ENCODE measurements at regions not wholly inside any gene's neighbourhood (a gene's known extent, or its start where the extent isn't known, plus 50 kb on each side); places are given as distances from the start of the nearest gene placed in this dataset.

GRCh38 chr7:126202177-126202576 lies 1050.6 kb downstream of the GRM8 start:
- no peak for TF ChIP-seq CTCF (IDR thresholded peaks at IDR 0.05)
- TF ChIP-seq POLR2A (IDR thresholded peaks at IDR 0.05), result no peak
